ENCODE measurements at regions not wholly inside any gene's neighbourhood (a gene's known extent, or its start where the extent isn't known, plus 50 kb on each side); places are given as distances from the start of the nearest gene placed in this dataset.
"Not testable (repeated sequence)": the region's sequence is repeated elsewhere in the genome, so short reads cannot be mapped to it uniquely, and the experiment has no call there.

DNA sequence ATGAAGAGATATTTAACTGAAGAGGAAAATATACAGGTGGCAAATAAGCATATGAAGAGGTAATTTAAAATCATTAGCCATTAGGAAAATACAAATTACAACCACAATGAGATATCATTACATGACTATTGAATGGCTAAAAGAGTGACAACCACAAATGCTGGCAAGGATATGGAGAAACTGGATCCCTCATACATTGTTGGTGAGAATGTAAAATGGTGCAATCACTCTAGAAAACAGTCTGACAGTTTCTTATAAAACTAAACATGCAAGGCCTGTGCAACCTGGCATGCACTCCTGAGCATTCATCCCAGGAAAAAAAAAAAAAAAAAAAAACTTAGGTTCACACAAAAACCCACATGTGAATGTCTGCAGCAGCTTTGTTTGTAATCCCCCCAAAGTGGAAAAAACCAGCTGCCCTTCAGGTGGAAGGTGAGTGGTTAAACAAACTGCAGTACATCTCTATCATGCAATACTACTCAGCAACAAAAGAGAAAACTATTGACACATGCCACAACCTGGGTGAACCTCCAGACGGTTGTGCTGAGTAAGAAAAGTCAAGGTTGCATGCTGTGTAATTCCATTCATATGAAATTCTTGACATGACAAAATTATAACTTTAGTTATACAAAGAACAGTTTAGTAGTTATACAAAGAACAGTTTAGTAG lies 189.2 kb upstream of the IRF2BP2 start:
- not testable (repeated sequence) for TF ChIP-seq POLR2A (IDR thresholded peaks at IDR 0.05; ENCODE audit: low read length); GATA1 (IDR thresholded peaks at IDR 0.05; ENCODE audit: low read depth, low read length)
